ENCODE measurements at regions not wholly inside any gene's neighbourhood (a gene's known extent, or its start where the extent isn't known, plus 50 kb on each side); places are given as distances from the start of the nearest gene placed in this dataset.

DNA sequence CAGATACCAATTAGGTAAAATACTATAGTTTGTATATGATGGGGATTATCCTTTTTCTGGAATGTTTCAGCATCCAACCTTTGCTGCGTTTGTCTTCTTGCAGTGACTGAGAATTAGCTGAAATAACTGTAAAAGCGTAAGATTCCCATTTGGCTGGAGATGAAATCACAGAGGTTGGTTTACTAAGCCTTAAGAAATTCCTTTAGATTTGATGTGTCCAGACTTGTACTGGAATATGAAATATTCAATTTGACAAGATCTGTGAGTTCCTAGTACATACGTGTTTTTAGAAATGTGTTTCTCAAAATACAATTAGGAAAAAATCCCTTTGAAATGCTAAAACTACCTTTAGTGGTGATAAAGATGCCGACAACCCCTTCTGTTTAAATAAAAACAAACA lies 286.0 kb upstream of the DMRT1 start:
- ATAC-seq (no peak), DNase-seq (no peak)
- Mint-ChIP-seq H3K4me3 (no peak overlapping the region), H3K27ac (no peak overlapping the region), H3K9me3 (ENCODE audit: low read depth) (no peaks in the 10 kb centered on the region), H3K36me3 (ENCODE audit: low read depth) (no peaks in the 10 kb centered on the region), H3K27me3 (peaks cover 3% of the 10 kb centered on the region), H3K4me1 (peaks cover 7% of the 10 kb centered on the region)
- CTCF ChIA-PET, result no interaction called here
- POLR2A ChIA-PET, result no interaction called here
- intact Hi-C loops (cut with DNase I, micrococcal nuclease), result no loop called here

DNA sequence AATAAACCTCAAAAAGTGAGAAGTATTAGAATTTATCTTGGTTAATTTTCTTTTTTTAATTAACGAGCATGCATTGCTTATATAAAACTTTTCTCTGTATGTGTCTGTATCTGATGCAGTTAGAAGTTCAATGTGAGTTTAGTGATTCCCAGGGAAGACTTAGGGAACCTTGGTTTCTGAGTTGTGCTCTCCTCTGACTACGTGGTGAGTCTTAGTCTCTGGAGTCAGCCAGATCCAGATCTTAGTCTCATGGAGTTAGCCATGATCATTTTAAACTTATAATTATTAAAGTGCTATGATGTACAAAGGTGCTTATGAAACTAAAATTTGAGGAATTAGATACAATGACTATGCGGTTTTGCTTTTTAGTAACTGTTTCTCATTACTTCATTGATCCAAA lies 285.3 kb upstream of the DMRT1 start:
- ChIA-PET POLR2A (no interaction called here), CTCF (interaction anchor here (0.6 kb wide), 1 partner anchor 45 kb away, joined by 3 read pairs; no protein-coding TSS in a partner anchor)
- Mint-ChIP-seq H3K36me3 (ENCODE audit: low read depth) (no peaks in the 10 kb centered on the region), H3K27ac (no peak overlapping the region), H3K9me3 (ENCODE audit: low read depth) (no peaks in the 10 kb centered on the region), H3K4me1 (peaks cover 7% of the 10 kb centered on the region), H3K27me3 (peaks cover 2% of the 10 kb centered on the region), H3K4me3 (no peak overlapping the region)
- ATAC-seq, result no peak
- intact Hi-C loops (cut with DNase I, micrococcal nuclease), result no loop called here
- DNase-seq, result no peak

DNA sequence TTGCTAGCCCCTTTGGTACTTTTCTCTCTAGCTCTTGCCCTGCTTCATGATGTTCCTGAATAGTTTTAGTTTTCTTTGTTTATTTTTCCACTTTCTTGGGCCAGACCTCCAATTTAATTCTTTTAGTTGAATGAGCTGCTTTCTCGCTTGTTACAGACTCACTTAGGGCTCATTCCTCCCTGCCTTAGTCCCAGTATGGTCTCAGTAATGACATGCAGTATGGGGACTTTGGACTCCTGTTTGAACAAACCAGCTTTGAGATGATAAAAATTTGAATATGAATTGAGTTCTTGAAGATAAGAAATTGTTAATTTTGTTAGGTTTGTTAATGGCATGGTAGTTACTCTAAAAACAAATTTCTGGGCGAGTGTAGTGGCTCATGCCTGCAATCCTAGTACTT lies 284.8 kb upstream of the DMRT1 start:
- POLR2A ChIA-PET, result no interaction called here
- CTCF ChIA-PET, result interaction anchor here (0.6 kb wide), 1 partner anchor 45 kb away, joined by 3 read pairs; no protein-coding TSS in a partner anchor
- H3K27ac Mint-ChIP-seq, result no peak overlapping the region
- no peak overlapping the region for H3K4me3 Mint-ChIP-seq
- intact Hi-C loops (cut with DNase I, micrococcal nuclease), result no loop called here
- H3K9me3 Mint-ChIP-seq (ENCODE audit: low read depth), result no peaks in the 10 kb centered on the region
- peaks cover 7% of the 10 kb centered on the region for H3K4me1 Mint-ChIP-seq
- peaks cover 2% of the 10 kb centered on the region for H3K27me3 Mint-ChIP-seq
- no peak for ATAC-seq
- DNase-seq, result no peak
- H3K36me3 Mint-ChIP-seq (ENCODE audit: low read depth), result no peaks in the 10 kb centered on the region

DNA sequence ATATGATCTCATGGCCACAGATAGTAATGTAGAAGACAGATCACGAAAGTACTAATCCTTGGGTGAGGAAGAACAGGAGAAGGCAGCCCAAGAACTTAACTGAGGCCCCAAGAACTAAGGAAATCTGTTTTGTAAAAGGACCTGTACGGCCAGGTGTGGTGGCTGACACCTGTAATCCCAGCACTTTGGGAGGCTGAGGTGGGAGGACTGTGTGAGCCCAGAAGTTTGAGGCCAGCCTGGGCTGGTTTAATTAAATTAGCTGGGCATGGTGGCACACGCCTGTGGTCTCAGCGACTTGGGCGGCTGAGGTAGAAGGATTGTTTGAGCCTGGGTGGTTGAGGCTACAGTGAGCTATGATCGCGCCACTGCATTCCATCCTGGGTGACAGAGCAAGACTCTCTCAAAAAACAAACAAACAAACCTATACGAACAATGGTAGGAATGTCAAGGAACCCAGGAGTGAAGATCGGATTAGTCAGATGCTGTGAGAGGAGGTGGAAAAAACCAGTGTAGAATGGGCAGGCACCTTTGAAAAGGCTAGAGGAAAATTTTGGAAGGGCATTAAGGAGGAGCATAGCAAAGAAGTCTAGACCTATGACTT lies 283.8 kb upstream of the DMRT1 start:
- DNase-seq (no peak), ATAC-seq (no peak)
- intact Hi-C loops (cut with DNase I, micrococcal nuclease), result no loop called here
- H3K27ac Mint-ChIP-seq, result no peak overlapping the region
- CTCF ChIA-PET, result no interaction called here
- POLR2A ChIA-PET, result no interaction called here
- no peak overlapping the region for H3K4me3 Mint-ChIP-seq
- peaks cover 2% of the 10 kb centered on the region for H3K27me3 Mint-ChIP-seq
- peaks cover 7% of the 10 kb centered on the region for H3K4me1 Mint-ChIP-seq
- H3K9me3 Mint-ChIP-seq (ENCODE audit: low read depth), result no peaks in the 10 kb centered on the region
- no peaks in the 10 kb centered on the region for H3K36me3 Mint-ChIP-seq (ENCODE audit: low read depth)

DNA sequence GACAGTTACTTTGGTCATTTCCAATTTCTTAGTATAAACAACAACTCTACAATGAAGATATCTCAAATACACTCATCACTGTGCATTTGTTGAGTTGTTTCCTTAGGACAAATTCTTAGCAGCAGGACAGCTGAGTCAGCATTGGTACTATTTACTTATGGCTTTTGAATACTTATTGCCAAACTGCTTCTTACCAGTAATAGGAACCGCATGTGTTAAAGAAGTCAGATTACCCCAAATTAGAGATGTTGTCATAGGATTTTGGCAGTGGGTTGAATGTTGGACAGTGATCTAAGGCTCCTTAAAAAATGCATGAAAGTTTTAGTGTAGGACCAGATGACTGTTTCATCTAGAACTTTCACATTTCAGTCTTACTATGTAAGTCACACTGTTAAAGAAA lies 280.1 kb upstream of the DMRT1 start:
- no peak for ATAC-seq
- intact Hi-C loops (cut with DNase I, micrococcal nuclease), result no loop called here
- CTCF ChIA-PET, result no interaction called here

DNA sequence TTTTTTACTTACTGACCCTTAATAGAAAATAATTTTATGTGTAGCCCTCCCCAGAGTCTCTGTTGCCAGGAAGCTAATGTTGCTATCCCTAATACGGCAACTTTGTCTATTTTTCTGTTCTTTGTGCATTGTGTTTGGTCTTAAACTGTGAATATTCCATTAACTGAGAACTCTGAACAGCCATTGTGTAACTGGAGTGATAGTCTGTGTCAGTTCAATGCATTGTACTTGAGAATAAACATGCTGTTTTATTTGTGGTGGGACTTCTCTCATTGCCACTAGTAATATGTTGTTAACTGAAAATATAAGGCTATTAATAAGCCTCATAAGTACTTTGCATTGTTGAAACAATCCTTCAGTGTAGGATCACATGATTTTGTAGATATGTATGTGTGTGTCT lies 278.3 kb upstream of the DMRT1 start:
- DNase-seq, result no peak
- intact Hi-C loops (cut with DNase I, micrococcal nuclease), result no loop called here
- Mint-ChIP-seq H3K4me1 (peaks cover 7% of the 10 kb centered on the region), H3K36me3 (ENCODE audit: low read depth) (peaks cover 2% of the 10 kb centered on the region), H3K4me3 (no peak overlapping the region), H3K9me3 (ENCODE audit: low read depth) (no peaks in the 10 kb centered on the region), H3K27ac (no peak overlapping the region), H3K27me3 (peaks cover 12% of the 10 kb centered on the region)
- ChIA-PET POLR2A (no interaction called here), CTCF (no interaction called here)
- ATAC-seq, result no peak

More for the DNA sequence above, 280.1 kb upstream of the DMRT1 start:
- Mint-ChIP-seq H3K4me3 (no peak overlapping the region), H3K4me1 (peaks cover 7% of the 10 kb centered on the region), H3K36me3 (ENCODE audit: low read depth) (peaks cover under 1% of the 10 kb centered on the region), H3K9me3 (ENCODE audit: low read depth) (no peaks in the 10 kb centered on the region), H3K27ac (no peak overlapping the region), H3K27me3 (peaks cover 11% of the 10 kb centered on the region)
- no peak for DNase-seq
- POLR2A ChIA-PET, result no interaction called here

DNA sequence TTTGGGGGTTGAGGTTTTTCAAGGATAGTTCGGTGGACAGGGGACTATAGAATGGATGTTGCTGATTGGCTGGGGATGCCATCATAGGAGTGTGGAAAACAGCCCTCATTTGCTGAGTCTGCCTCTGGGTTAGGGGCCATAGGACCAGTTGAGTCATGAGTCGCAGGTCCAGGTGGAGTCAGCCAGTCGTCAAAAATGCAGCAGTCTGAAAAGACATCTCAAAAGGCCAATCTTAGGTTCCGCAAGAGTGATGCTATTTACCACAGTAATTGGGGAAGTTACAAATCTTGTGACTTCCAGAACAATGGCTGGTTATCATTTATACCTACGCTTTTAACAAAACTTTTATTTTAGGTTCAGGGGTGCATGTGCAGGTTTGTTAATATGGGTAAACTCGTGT lies 276.0 kb upstream of the DMRT1 start:
- peaks cover 2% of the 10 kb centered on the region for H3K36me3 Mint-ChIP-seq (ENCODE audit: low read depth)
- no peak overlapping the region for H3K27ac Mint-ChIP-seq
- CTCF ChIA-PET, result no interaction called here
- peaks cover 12% of the 10 kb centered on the region for H3K27me3 Mint-ChIP-seq
- no peak for ATAC-seq
- intact Hi-C loops (cut with DNase I, micrococcal nuclease), result no loop called here
- H3K4me1 Mint-ChIP-seq, result no peaks in the 10 kb centered on the region
- H3K4me3 Mint-ChIP-seq, result no peak overlapping the region
- POLR2A ChIA-PET, result no interaction called here
- no peak for DNase-seq
- no peaks in the 10 kb centered on the region for H3K9me3 Mint-ChIP-seq (ENCODE audit: low read depth)

DNA sequence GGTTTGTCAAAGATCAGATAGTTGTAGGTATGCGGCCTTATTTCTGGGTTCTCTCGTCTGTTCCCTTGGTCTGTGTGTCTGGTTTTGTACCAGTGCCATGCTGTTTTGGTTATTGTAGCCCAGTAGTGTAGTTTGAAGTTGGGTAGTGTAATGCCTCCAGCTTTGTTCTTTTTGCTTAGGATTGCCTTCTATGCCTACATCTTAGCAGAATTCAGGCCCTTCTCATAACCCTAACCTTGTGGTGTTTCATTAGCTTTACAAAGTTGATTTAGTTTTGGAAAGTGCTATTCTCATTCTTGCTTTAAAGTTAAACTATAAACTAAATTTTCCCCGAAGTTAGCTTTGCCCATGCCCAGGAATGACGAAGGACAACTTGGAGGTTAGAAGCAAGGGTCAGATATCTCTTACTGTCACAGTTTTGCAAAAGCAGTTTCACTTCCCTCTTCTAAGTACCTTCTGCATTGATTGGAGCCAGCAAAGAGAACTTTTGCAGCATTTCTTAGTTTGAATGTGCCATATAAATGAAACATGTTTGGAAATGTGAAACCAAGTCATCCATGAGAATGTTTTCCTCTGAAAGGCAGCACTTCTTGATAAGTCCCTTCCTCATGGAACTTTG lies 274.3 kb upstream of the DMRT1 start:
- peaks cover 2% of the 10 kb centered on the region for H3K36me3 Mint-ChIP-seq (ENCODE audit: low read depth)
- peaks cover 12% of the 10 kb centered on the region for H3K27me3 Mint-ChIP-seq
- ChIA-PET CTCF (interaction anchor here (0.6 kb wide), 2 partner anchors 15 to 53 kb away, joined by 3 read pairs; no protein-coding TSS in a partner anchor), POLR2A (no interaction called here)
- intact Hi-C loops (cut with DNase I, micrococcal nuclease), result no loop called here
- no peaks in the 10 kb centered on the region for H3K4me1 Mint-ChIP-seq
- ATAC-seq (no peak), DNase-seq (no peak)
- no peak overlapping the region for H3K4me3 Mint-ChIP-seq
- no peak overlapping the region for H3K27ac Mint-ChIP-seq
- no peaks in the 10 kb centered on the region for H3K9me3 Mint-ChIP-seq (ENCODE audit: low read depth)

DNA sequence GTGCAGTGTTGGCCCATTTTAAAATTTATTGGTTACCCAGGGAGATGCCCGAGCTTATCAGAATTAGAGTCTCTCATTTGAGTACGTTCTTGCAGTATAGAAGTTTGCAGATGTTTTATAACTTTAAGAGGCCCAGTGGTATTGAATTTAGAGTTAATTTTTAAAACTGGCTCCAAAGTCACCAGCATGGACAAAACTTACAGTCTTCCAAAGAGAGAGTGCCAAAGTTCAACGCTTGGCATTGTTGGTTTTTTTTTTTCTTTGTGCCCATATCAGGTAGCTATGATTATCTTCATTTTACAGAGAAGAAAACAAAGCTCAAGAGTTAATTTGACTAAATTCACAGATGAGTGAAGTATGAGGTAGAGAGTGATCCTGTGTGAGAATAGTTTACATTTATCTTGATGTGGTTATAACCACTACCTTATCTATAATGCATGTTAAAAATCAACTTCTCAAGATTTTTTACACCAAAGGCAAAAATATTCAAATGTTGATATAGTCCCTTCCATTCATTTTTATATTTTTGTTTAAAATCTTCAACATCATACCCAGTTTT lies 273.7 kb upstream of the DMRT1 start:
- DNase-seq (no peak), ATAC-seq (no peak)
- Mint-ChIP-seq H3K9me3 (ENCODE audit: low read depth) (no peaks in the 10 kb centered on the region), H3K4me3 (no peak overlapping the region), H3K27ac (no peak overlapping the region), H3K4me1 (no peaks in the 10 kb centered on the region), H3K27me3 (peaks cover 13% of the 10 kb centered on the region), H3K36me3 (ENCODE audit: low read depth) (peaks cover 2% of the 10 kb centered on the region)
- intact Hi-C loops (cut with DNase I, micrococcal nuclease), result no loop called here
- ChIA-PET CTCF (interaction anchor here (0.6 kb wide), 3 partner anchors 15 to 90 kb away, joined by 3 read pairs; no protein-coding TSS in a partner anchor), POLR2A (no interaction called here)

DNA sequence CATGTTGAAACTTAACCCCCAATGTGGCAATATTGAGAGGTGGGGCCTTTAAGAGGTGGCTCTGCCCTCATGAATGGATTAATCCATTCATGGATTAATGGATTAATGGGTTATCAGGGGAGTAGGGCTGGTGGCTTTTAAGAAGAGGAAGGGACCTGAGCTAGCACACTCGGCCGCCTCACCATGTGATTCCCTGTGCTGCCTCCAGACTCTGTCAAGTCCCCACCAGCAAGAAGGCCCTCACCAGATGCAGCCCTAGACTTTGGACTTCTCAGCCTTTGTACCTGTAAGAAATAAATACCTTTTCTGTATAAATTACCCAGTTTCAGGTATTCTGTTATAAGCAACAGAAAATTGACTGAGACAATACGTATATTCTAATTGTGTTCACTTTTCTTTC lies 272.2 kb upstream of the DMRT1 start:
- H3K27me3 Mint-ChIP-seq, result peaks cover 13% of the 10 kb centered on the region
- no peak for ATAC-seq
- no peaks in the 10 kb centered on the region for H3K4me1 Mint-ChIP-seq
- no peaks in the 10 kb centered on the region for H3K9me3 Mint-ChIP-seq (ENCODE audit: low read depth)
- intact Hi-C loops (cut with DNase I, micrococcal nuclease), result no loop called here
- H3K36me3 Mint-ChIP-seq (ENCODE audit: low read depth), result peaks cover 2% of the 10 kb centered on the region
- CTCF ChIA-PET, result interaction anchor here (1.1 kb wide), 1 partner anchor 8 kb away, joined by 3 read pairs; no protein-coding TSS in a partner anchor
- no peak overlapping the region for H3K27ac Mint-ChIP-seq
- DNase-seq, result no peak
- H3K4me3 Mint-ChIP-seq, result no peak overlapping the region
- POLR2A ChIA-PET, result no interaction called here

DNA sequence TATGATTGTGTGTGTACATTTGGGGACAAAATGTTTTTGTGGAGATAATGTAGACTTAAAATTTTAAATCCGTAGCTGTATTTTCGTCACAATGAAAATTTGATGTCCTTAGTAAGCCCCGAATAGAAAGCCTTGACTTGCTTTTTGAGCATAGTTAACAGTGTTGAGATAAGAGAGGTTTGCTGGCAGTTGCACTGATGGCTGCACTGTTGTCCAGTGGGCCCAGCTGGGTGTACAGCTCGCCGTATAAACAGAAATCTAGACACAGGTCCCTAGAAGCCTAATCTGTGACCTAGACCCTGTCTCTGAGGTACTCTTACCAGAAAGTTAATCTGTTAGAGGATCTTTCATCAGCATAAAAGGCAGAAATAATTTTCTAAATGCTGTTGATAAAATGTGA lies 271.3 kb upstream of the DMRT1 start:
- Mint-ChIP-seq H3K27ac (no peak overlapping the region), H3K27me3 (peaks cover 10% of the 10 kb centered on the region), H3K9me3 (ENCODE audit: low read depth) (no peaks in the 10 kb centered on the region), H3K4me3 (no peak overlapping the region), H3K36me3 (ENCODE audit: low read depth) (peaks cover 2% of the 10 kb centered on the region), H3K4me1 (no peaks in the 10 kb centered on the region)
- intact Hi-C loops (cut with DNase I, micrococcal nuclease), result no loop called here
- DNase-seq (no peak), ATAC-seq (no peak)
- ChIA-PET CTCF (no interaction called here), POLR2A (no interaction called here)

DNA sequence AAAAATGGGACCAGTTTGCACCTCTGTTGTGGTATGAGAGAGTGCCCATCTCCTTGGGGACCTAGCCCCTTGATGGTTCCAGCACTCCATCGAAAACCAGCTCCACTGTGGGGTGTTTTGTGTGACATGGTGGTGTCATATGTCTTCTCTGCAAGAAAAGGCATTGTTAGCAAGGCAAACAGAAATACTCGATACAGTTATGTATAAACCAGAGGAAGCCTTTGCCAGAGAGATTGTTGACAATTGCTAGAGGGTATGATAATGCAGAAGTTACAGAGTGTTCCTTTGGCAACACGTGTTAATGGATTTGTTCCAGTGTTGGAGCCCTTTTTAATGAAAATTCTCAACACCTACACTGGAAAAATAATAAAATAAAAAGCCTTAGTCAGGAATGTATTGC lies 270.4 kb upstream of the DMRT1 start:
- no peaks in the 10 kb centered on the region for H3K4me1 Mint-ChIP-seq
- H3K4me3 Mint-ChIP-seq, result no peak overlapping the region
- H3K36me3 Mint-ChIP-seq (ENCODE audit: low read depth), result peaks cover 2% of the 10 kb centered on the region
- ATAC-seq (no peak), DNase-seq (no peak)
- ChIA-PET POLR2A (no interaction called here), CTCF (no interaction called here)
- intact Hi-C loops (cut with DNase I, micrococcal nuclease), result no loop called here
- no peak overlapping the region for H3K27ac Mint-ChIP-seq
- H3K27me3 Mint-ChIP-seq, result peaks cover 5% of the 10 kb centered on the region
- H3K9me3 Mint-ChIP-seq (ENCODE audit: low read depth), result no peaks in the 10 kb centered on the region

Data from activated CD4-positive, alpha-beta T cell treated with anti-CD3 and anti-CD28 coated beads for 36 hours (primary cell).